SK-N-SH (cell line): ENCODE measurements at regions not wholly inside any gene's neighbourhood (a gene's known extent, or its start where the extent isn't known, plus 50 kb on each side); places are given as distances from the start of the nearest gene placed in this dataset.

Experiments used
- NRF1 ChIP-seq: IDR thresholded peaks from 2 replicates; pipeline ENCODE4 v1.6.1; 2012; ENCODE audit warnings: low read depth, mild to moderate bottlenecking, low read length
- POLR2AphosphoS5 ChIP-seq: IDR thresholded peaks from 2 replicates; pipeline ENCODE4 v1.6.1; 2012; ENCODE audit warnings: low read depth, low read length

- no peak for TF ChIP-seq POLR2AphosphoS5
- no peak for TF ChIP-seq NRF1
Measured at GRCh38 chr4:181502611-181503010, 740.6 kb upstream of the TENM3 start.
